Heart left ventricle (tissue), 16 donors: ENCODE measurements at regions not wholly inside any gene's neighbourhood (a gene's known extent, or its start where the extent isn't known, plus 50 kb on each side); places are given as distances from the start of the nearest gene placed in this dataset.
A peak's percentile ranks its signal among the peaks of the same experiment; 100 is the strongest.

Experiments
- ATAC-seq, 4 donors: fragments of 200-7000 bp; cut with Tn5 transposase; one replicate each; pipeline ENCODE4 v1.9.1; 2020 to 2022; ENCODE audit warnings: moderate library complexity in 4 of 4, mild to moderate bottlenecking in 3 of 4, moderate number of reproducible peaks in 1 of 4
- DNase-seq, 5 donors: peaks; one replicate each; pipeline ENCODE4 v3.0.0-alpha.2; 2020
- H3K27ac ChIP-seq, 12 donors: fragments of 200-600 bp; sonication (generic) in 4 of 12; one replicate each; pipeline versions ENCODE4 v1.5.0 to v1.8.0; 2016 to 2022; ENCODE audit warnings: mild to moderate bottlenecking in 2 of 12
- H3K27me3 ChIP-seq, 9 donors: fragments of 200-600 bp; sonication (generic) in 2 of 9; one replicate each; pipeline versions ENCODE4 v1.5.1 to v1.8.0; 2016 to 2022; ENCODE audit warnings: mild to moderate bottlenecking in 3 of 9
- H3K36me3 ChIP-seq, 9 donors: fragments of 200-600 bp; sonication (generic) in 2 of 9; one replicate each; pipeline versions ENCODE4 v1.5.0 to v1.8.0; 2018 to 2022; ENCODE audit warnings: mild to moderate bottlenecking in 2 of 9
- H3K4me1 ChIP-seq, 12 donors: fragments of 200-600 bp; sonication (generic) in 4 of 12; one replicate each; pipeline versions ENCODE4 v1.5.0 to v1.8.0; 2016 to 2022; ENCODE audit warnings: mild to moderate bottlenecking in 3 of 12
- H3K4me3 ChIP-seq, 12 donors: fragments of 200-600 bp; sonication (generic) in 4 of 12; one replicate each; pipeline versions ENCODE4 v1.5.0 to v1.8.0; 2017 to 2022; ENCODE audit warnings: mild to moderate bottlenecking in 9 of 12, moderate library complexity in 4 of 12
- H3K9me3 ChIP-seq, 12 donors: fragments of 200-600 bp; sonication (generic) in 4 of 12; one replicate each; pipeline versions ENCODE4 v1.5.0 to v1.8.0; 2016 to 2022; ENCODE audit warnings: mild to moderate bottlenecking in 1 of 12
- CTCF ChIP-seq, 12 donors: fragments of 200-600 bp; sonication (generic) in 4 of 12; IDR thresholded peaks; one replicate each; pipeline versions ENCODE4 v1.5.0 to v1.8.0; 2018 to 2022; ENCODE audit warnings: antibody characterized with exemption in 12 of 12, mild to moderate bottlenecking in 5 of 12
- POLR2A ChIP-seq, 2 donors: fragments of 450-650 bp; IDR thresholded peaks; one replicate each; pipeline ENCODE4 v1.6.1; 2017; ENCODE audit warnings: antibody characterized with exemption in 2 of 2, mild to moderate bottlenecking in 2 of 2, moderate library complexity in 2 of 2
- WGBS, 4 donors: extraction: QIAGEN DNeasy Blood & Tissue Kit in 2 of 4; methylation state at CpG; one replicate each; pipeline versions ENCODE4 v1.1.5 to v1.1.7; 2013 to 2018; 5-methylcytosine and 5-hydroxymethylcytosine counted together
- intact Hi-C, 10 donors: fragments of 100-400 bp; cut with DNase I; formaldehyde crosslinking; loops; one replicate each; pipeline versions ENCODE4 v1.11.1 to v1.14.2; 2022
- donor health status: ischemic (EF 13 %, LVEDD 7.1; RV severe dilation, severe dysfunction).
- donor health status: healthy with polysubstance abuse.
- donor health status: DM: no; HTN: yes; CAD: no.
- donor health status: DM: no; HTN: no; CAD: no.
- donor health status: ischemic (EF 25% LVEDD 6.9; RV normal size, moderate dysfunction).
- donor health status: ischemic (EF 25% LVEDD 5.7; RV mildly dilated, moderate dysfunction).
- donor health status: healthy.
- donor health status: DM: yes; HTN: yes; CAD: no.
- donor health status: ischemic (EF 35%, LVEDD 5.7; RV mildly dilated, moderate dysfunction).
- donor health status: nonischemic (EF 11% LVEDD 7.7; RV severe dilation, severe dysfunction).
- donor health status: DM: yes; HTN: yes; CAD: no.
- donor health status: PGD.
- donor health status: ischemic (EF 29% LVEDD 5.4; RV normal size, mild dysfunction).
- donor health status: nonischemic (EF 23%, LVEDD 6.1; RV moderate dilation, normal function).

GRCh38 chr1:229894532-229894931, 172.5 kb upstream of the GALNT2 start:
- Histone ChIP-seq H3K4me3 (no peak overlapping the region), H3K27me3 (peaks cover 0 to 5% (median 0%) of the 10 kb centered on the region in 9 donors), H3K4me1 (peaks cover 0 to 5% (median 0%) of the 10 kb centered on the region in 12 donors), H3K36me3 (no peaks in the 10 kb centered on the region), H3K27ac (no peak overlapping the region), H3K9me3 (no peaks in the 10 kb centered on the region)
- intact Hi-C loops, result no loop called here
- TF ChIP-seq POLR2A (IDR thresholded peaks at IDR 0.05), result no peak
- no peak for TF ChIP-seq CTCF (IDR thresholded peaks at IDR 0.05)
- DNase-seq (no peak), ATAC-seq (no peak)

GRCh38 chr1:229895605-229896004, 171.4 kb upstream of the GALNT2 start:
- Histone ChIP-seq H3K4me3 (no peak overlapping the region), H3K27ac (no peak overlapping the region), H3K4me1 (no peaks in the 10 kb centered on the region), H3K27me3 (peaks cover 0 to 5% (median 0%) of the 10 kb centered on the region in 9 donors), H3K9me3 (no peaks in the 10 kb centered on the region), H3K36me3 (no peaks in the 10 kb centered on the region)
- 78 to 84% (median 80%) methylated on average over 3 of the region's 3 CpGs for WGBS, 4 donors
- intact Hi-C loops, result no loop called here
- ATAC-seq (no peak), DNase-seq (no peak)
- TF ChIP-seq CTCF (IDR thresholded peaks at IDR 0.05) (no peak), POLR2A (IDR thresholded peaks at IDR 0.05) (no peak)

GRCh38 chr1:229896306-229896705, 170.7 kb upstream of the GALNT2 start:
- no peaks in the 10 kb centered on the region for H3K36me3 ChIP-seq
- peaks cover 0 to 5% (median 0%) of the 10 kb centered on the region in 9 donors for H3K27me3 ChIP-seq
- no peak overlapping the region for H3K4me3 ChIP-seq
- DNase-seq (no peak), ATAC-seq (no peak)
- TF ChIP-seq POLR2A (IDR thresholded peaks at IDR 0.05), result no peak
- TF ChIP-seq CTCF (IDR thresholded peaks at IDR 0.05), result no peak
- 79 to 85% (median 82%) methylated on average over 2 of the region's 2 CpGs for WGBS, 4 donors
- H3K9me3 ChIP-seq, result no peaks in the 10 kb centered on the region
- H3K4me1 ChIP-seq, result no peaks in the 10 kb centered on the region
- intact Hi-C loops, result no loop called here
- no peak overlapping the region for H3K27ac ChIP-seq

- Histone ChIP-seq H3K4me3 (no peak overlapping the region), H3K36me3 (no peaks in the 10 kb centered on the region), H3K9me3 (peaks cover 0 to 5% (median 0%) of the 10 kb centered on the region in 12 donors), H3K27ac (no peak overlapping the region), H3K27me3 (peaks cover 0 to 5% (median 0%) of the 10 kb centered on the region in 9 donors), H3K4me1 (no peaks in the 10 kb centered on the region)
- 73 to 95% (median 84%) methylated on average over 5 of the region's 5 CpGs for WGBS, 4 donors
- no peak for ATAC-seq
- intact Hi-C loops, result no loop called here
- TF ChIP-seq POLR2A (IDR thresholded peaks at IDR 0.05) (no peak), CTCF (IDR thresholded peaks at IDR 0.05) (no peak)
- peak in 1 of 5 donors; percentile 11 for DNase-seq
These were observed 170.2 kb upstream of the GALNT2 start for GRCh38 chr1:229896861-229897260.
